Hematopoietic multipotent progenitor cell (in vitro differentiated cells): ENCODE measurements at regions not wholly inside any gene's neighbourhood (a gene's known extent, or its start where the extent isn't known, plus 50 kb on each side); places are given as distances from the start of the nearest gene placed in this dataset.
A peak's percentile ranks its signal among the peaks of the same experiment; 100 is the strongest.

Experiments used
- DNase-seq, 3 donors: peaks; one replicate each; pipeline ENCODE4 v3.0.0-alpha.2; 2011 to 2015; ENCODE audit warnings: low read depth in 2 of 3, low spot score in 2 of 3

- no peak for DNase-seq
Measured at GRCh38 chr4:123827511-123827910, 430.9 kb downstream of the SPRY1 start.

GRCh38 chr4:123830930-123831329, 434.3 kb downstream of the SPRY1 start:
- no peak for DNase-seq

GRCh38 chr4:123832173-123833026, 435.8 kb downstream of the SPRY1 start:
- no peak for DNase-seq

- DNase-seq: no peak
Measured at GRCh38 chr4:123833171-123833643, 436.6 kb downstream of the SPRY1 start.

GRCh38 chr4:123835831-123836590, 439.4 kb downstream of the SPRY1 start:
- DNase-seq: no peak

- DNase-seq: no peak
Measured at GRCh38 chr4:123836851-123837595, 440.4 kb downstream of the SPRY1 start.

GRCh38 chr4:123838474-123838873, 441.9 kb downstream of the SPRY1 start:
- DNase-seq: no peak

- DNase-seq: no peak
Measured at GRCh38 chr4:123840197-123840596, 443.6 kb downstream of the SPRY1 start.

GRCh38 chr4:123841447-123842121, 445.0 kb downstream of the SPRY1 start:
- no peak for DNase-seq

- no peak for DNase-seq
Measured at GRCh38 chr4:123843137-123843536, 446.5 kb downstream of the SPRY1 start.

GRCh38 chr4:123844374-123844773, 447.8 kb downstream of the SPRY1 start:
- no peak for DNase-seq

- no peak for DNase-seq
Measured at GRCh38 chr4:123846092-123846491, 449.5 kb downstream of the SPRY1 start.

- DNase-seq: no peak
Measured at GRCh38 chr4:123846561-123846960, 450.0 kb downstream of the SPRY1 start.

- no peak for DNase-seq
Measured at GRCh38 chr4:123848606-123849005, 452.0 kb downstream of the SPRY1 start.

- DNase-seq: no peak
Measured at GRCh38 chr4:123849495-123849894, 452.9 kb downstream of the SPRY1 start.

GRCh38 chr4:123851521-123851920, 454.9 kb downstream of the SPRY1 start:
- DNase-seq: no peak

- no peak for DNase-seq
Measured at GRCh38 chr4:123853651-123854050, 457.1 kb downstream of the SPRY1 start.

- DNase-seq: peak in 2 of 3 donors; percentile 9 to 47
Measured at GRCh38 chr4:123856689-123857545, 460.3 kb downstream of the SPRY1 start.

- DNase-seq: no peak
Measured at GRCh38 chr4:123858465-123858864, 461.9 kb downstream of the SPRY1 start.

- DNase-seq: no peak
Measured at GRCh38 chr4:123862812-123863211, 466.2 kb downstream of the SPRY1 start.
